Neuronal stem cell (in vitro differentiated cells): ENCODE measurements at regions not wholly inside any gene's neighbourhood (a gene's known extent, or its start where the extent isn't known, plus 50 kb on each side); places are given as distances from the start of the nearest gene placed in this dataset.
A peak's percentile ranks its signal among the peaks of the same experiment; 100 is the strongest.

Experiments
- DNase-seq: peaks from one replicate; pipeline ENCODE4 v3.0.0-alpha.2; 2013; ENCODE audit warnings: low spot score
- H2AFZ ChIP-seq: one replicate; pipeline ENCODE4 v1.6.1; 2013; ENCODE audit warnings: mild to moderate bottlenecking, low read length, inconsistent platforms
- H2AK5ac ChIP-seq: 2 replicates; pipeline ENCODE4 v1.6.1; 2013; ENCODE audit warnings: low read depth, mild to moderate bottlenecking, inconsistent platforms, low read length, moderate library complexity, mixed read lengths
- H2BK120ac ChIP-seq: 2 replicates; pipeline ENCODE4 v1.6.1; 2013; ENCODE audit warnings: low read depth, mild to moderate bottlenecking, inconsistent platforms, low read length, moderate library complexity, mixed read lengths
- H2BK12ac ChIP-seq: one replicate; pipeline ENCODE4 v1.6.1; 2013; ENCODE audit warnings: low read length, inconsistent platforms
- H2BK15ac ChIP-seq: 2 replicates; pipeline ENCODE4 v1.6.1; 2013; ENCODE audit warnings: mild to moderate bottlenecking, low read length, inconsistent platforms, mixed read lengths
- H2BK5ac ChIP-seq: one replicate; pipeline ENCODE4 v1.6.1; 2013; ENCODE audit warnings: inconsistent platforms, mild to moderate bottlenecking, low read length, moderate library complexity
- H3K14ac ChIP-seq: one replicate; pipeline ENCODE4 v1.6.1; 2013; ENCODE audit warnings: low read length, inconsistent platforms
- H3K18ac ChIP-seq: 2 replicates; pipeline ENCODE4 v1.6.1; 2013; ENCODE audit warnings: low read length, inconsistent platforms
- H3K23ac ChIP-seq: 2 replicates; pipeline ENCODE4 v1.6.1; 2013; ENCODE audit warnings: low read depth, mild to moderate bottlenecking, mixed read lengths, low read length, inconsistent platforms; ENCODE audit not compliant: poor library complexity
- H3K27ac ChIP-seq: replicated peaks from 3 replicates; pipeline ENCODE4 v1.5.1; 2013; ENCODE audit warnings: low read length, inconsistent platforms
- H3K27me3 ChIP-seq, 3 experiments: 2 replicates each; pipeline ENCODE4 v1.6.1; 2013; ENCODE audit warnings: low read length in 3 of 3, mild to moderate bottlenecking in 2 of 3, inconsistent platforms in 1 of 3, low read depth in 1 of 3, mixed read lengths in 1 of 3, moderate library complexity in 1 of 3; ENCODE audit not compliant: control insufficient read depth in 3 of 3, insufficient read depth in 3 of 3
- H3K36me3 ChIP-seq, 2 donors: replicated peaks in 1 of 2; 2 replicates each; pipeline ENCODE4 v1.6.1; 2013; ENCODE audit warnings: low read length in 2 of 2; ENCODE audit not compliant: control insufficient read depth in 2 of 2, insufficient read depth in 2 of 2
- H3K4ac ChIP-seq: 2 replicates; pipeline ENCODE4 v1.6.1; 2013; ENCODE audit warnings: inconsistent platforms, mild to moderate bottlenecking, low read length, moderate library complexity
- H3K4me1 ChIP-seq, 2 donors: 1 replicate in 1 of 2; 2 replicates in 1 of 2; pipeline ENCODE4 v1.6.1; 2013; ENCODE audit warnings: low read length in 2 of 2, low read depth in 1 of 2; ENCODE audit not compliant: control insufficient read depth in 2 of 2, insufficient read depth in 1 of 2
- H3K4me2 ChIP-seq: one replicate; pipeline ENCODE4 v1.6.1; 2013; ENCODE audit warnings: mild to moderate bottlenecking, low read length, inconsistent platforms; ENCODE audit not compliant: insufficient read depth, poor library complexity, severe bottlenecking
- H3K4me3 ChIP-seq, 2 donors: 2 replicates each; pipeline ENCODE4 v1.5.1; 2013; ENCODE audit warnings: low read length in 2 of 2, mild to moderate bottlenecking in 2 of 2, inconsistent platforms in 1 of 2, moderate library complexity in 1 of 2
- H3K79me1 ChIP-seq: one replicate; pipeline ENCODE4 v1.6.1; 2013; ENCODE audit warnings: low read depth, mild to moderate bottlenecking, inconsistent platforms, low read length, moderate library complexity
- H3K9ac ChIP-seq: one replicate; pipeline ENCODE4 v1.6.1; 2013; ENCODE audit warnings: mild to moderate bottlenecking, low read depth, low read length, inconsistent platforms; ENCODE audit not compliant: poor library complexity
- H3K9me3 ChIP-seq, 2 donors: replicated peaks in 1 of 2; 2 replicates each; pipeline versions ENCODE3 to v1.6.1; 2013; ENCODE audit warnings: low read length in 2 of 2, mild to moderate bottlenecking in 2 of 2, inconsistent platforms in 1 of 2, low read depth in 1 of 2, mixed read lengths in 1 of 2, moderate library complexity in 1 of 2; ENCODE audit not compliant: control insufficient read depth in 2 of 2, insufficient read depth in 1 of 2
- H4K8ac ChIP-seq: one replicate; pipeline ENCODE4 v1.6.1; 2013; ENCODE audit warnings: low read depth, mild to moderate bottlenecking, inconsistent platforms, low read length, moderate library complexity
- H4K91ac ChIP-seq: one replicate; pipeline ENCODE4 v1.6.1; 2013; ENCODE audit warnings: low read length, low read depth, mild to moderate bottlenecking, inconsistent platforms; ENCODE audit not compliant: poor library complexity
- WGBS, 2 donors: extraction: QIAGEN DNeasy Blood & Tissue Kit; methylation state at CpG; one replicate each; pipeline ENCODE4 v1.1.7; 2013; ENCODE audit warnings: missing lambda C conversion rate in 2 of 2, mixed read lengths in 1 of 2; ENCODE audit not compliant: insufficient read length in 2 of 2, insufficient replicate concordance in 1 of 2; ENCODE audit errors: extremely low coverage in 2 of 2; 5-methylcytosine and 5-hydroxymethylcytosine counted together

DNA sequence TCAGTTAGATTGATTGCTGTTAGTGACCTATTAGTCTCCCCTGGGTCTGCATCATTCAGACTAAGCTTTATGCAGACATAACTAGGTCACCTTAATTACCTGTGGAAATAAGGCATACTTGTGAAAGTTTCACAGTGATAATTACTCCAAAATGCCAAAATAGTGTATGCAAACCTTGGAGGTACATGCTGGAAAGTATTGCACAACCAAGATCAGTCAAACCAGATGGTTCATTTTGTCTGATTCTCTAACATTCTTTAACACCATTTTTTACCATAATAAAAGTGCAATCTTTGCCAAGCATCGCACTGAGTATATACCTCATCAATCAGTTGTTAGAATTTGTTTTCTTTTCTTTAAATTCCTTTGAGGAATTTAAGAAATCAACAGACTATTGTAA, 186.3 kb upstream of the TMEFF2 start:
- Histone ChIP-seq H2BK120ac (no peak overlapping the region), H2BK12ac (no peak overlapping the region), H4K8ac (no peak overlapping the region), H3K9me3 (no peaks in the 10 kb centered on the region), H3K4me3 (no peak overlapping the region), H3K9ac (no peak overlapping the region), H2BK5ac (no peak overlapping the region), H3K27me3 (no peaks in the 10 kb centered on the region), H2AK5ac (no peak overlapping the region), H3K14ac (no peak overlapping the region), H3K79me1 (no peaks in the 10 kb centered on the region), H3K4me2 (no peak overlapping the region), H3K4me1 (peaks cover 0 to 4% of the 10 kb centered on the region in 2 donors), H3K23ac (no peak overlapping the region), H3K27ac (no peak overlapping the region), H3K36me3 (no peaks in the 10 kb centered on the region), H3K18ac (no peak overlapping the region), H2AFZ (no peak overlapping the region), H3K4ac (no peak overlapping the region), H4K91ac (no peak overlapping the region), H2BK15ac (no peak overlapping the region)
- no peak for DNase-seq
- WGBS, 2 donors: no CpG with 5 or more reads among the region's 1 CpG

- no peaks in the 10 kb centered on the region for H3K9me3 ChIP-seq
- WGBS, 2 donors: no CpG with 5 or more reads among the region's 1 CpG
- no peak overlapping the region for H3K27ac ChIP-seq
- no peak overlapping the region for H2BK5ac ChIP-seq
- no peak overlapping the region for H3K23ac ChIP-seq
- H3K4ac ChIP-seq: no peak overlapping the region
- H2BK120ac ChIP-seq: no peak overlapping the region
- no peak overlapping the region for H2BK15ac ChIP-seq
- no peak overlapping the region for H3K9ac ChIP-seq
- H2AK5ac ChIP-seq: no peak overlapping the region
- H3K4me2 ChIP-seq: no peak overlapping the region
- H3K4me3 ChIP-seq: no peak overlapping the region
- H3K27me3 ChIP-seq: no peaks in the 10 kb centered on the region
- no peaks in the 10 kb centered on the region for H3K36me3 ChIP-seq
- no peak for DNase-seq
- H3K79me1 ChIP-seq: no peaks in the 10 kb centered on the region
- H3K18ac ChIP-seq: no peak overlapping the region
- no peak overlapping the region for H2AFZ ChIP-seq
- peaks cover 0 to 4% of the 10 kb centered on the region in 2 donors for H3K4me1 ChIP-seq
- no peak overlapping the region for H2BK12ac ChIP-seq
- no peak overlapping the region for H4K8ac ChIP-seq
- H3K14ac ChIP-seq: no peak overlapping the region
- no peak overlapping the region for H4K91ac ChIP-seq
Observed at GRCh38 chr2:192379736-192380135, 185.0 kb upstream of the TMEFF2 start.

GRCh38 chr2:192377173-192377572, 182.4 kb upstream of the TMEFF2 start:
- Histone ChIP-seq H3K4me2 (no peak overlapping the region), H4K8ac (no peak overlapping the region), H2AK5ac (no peak overlapping the region), H3K79me1 (no peaks in the 10 kb centered on the region), H3K9me3 (no peaks in the 10 kb centered on the region), H3K14ac (no peak overlapping the region), H3K27ac (no peak overlapping the region), H3K4ac (no peak overlapping the region), H3K27me3 (no peaks in the 10 kb centered on the region), H4K91ac (no peak overlapping the region), H3K23ac (no peak overlapping the region), H3K4me3 (no peak overlapping the region), H2AFZ (peak overlapping the region; percentile 10), H2BK120ac (no peak overlapping the region), H3K9ac (no peak overlapping the region), H2BK12ac (no peak overlapping the region), H2BK5ac (no peak overlapping the region), H3K4me1 (peaks cover 2 to 4% of the 10 kb centered on the region in 2 donors), H2BK15ac (no peak overlapping the region), H3K36me3 (no peaks in the 10 kb centered on the region), H3K18ac (no peak overlapping the region)
- no peak for DNase-seq

GRCh38 chr2:192373754-192374153, 179.0 kb upstream of the TMEFF2 start:
- Histone ChIP-seq H3K27me3 (no peaks in the 10 kb centered on the region), H3K4me2 (no peak overlapping the region), H2BK15ac (no peak overlapping the region), H3K4me1 (peaks cover 2 to 4% of the 10 kb centered on the region in 2 donors), H3K9ac (no peak overlapping the region), H4K8ac (no peak overlapping the region), H2AK5ac (no peak overlapping the region), H3K4me3 (no peak overlapping the region), H3K36me3 (no peaks in the 10 kb centered on the region), H2AFZ (no peak overlapping the region), H3K14ac (no peak overlapping the region), H3K4ac (no peak overlapping the region), H2BK120ac (no peak overlapping the region), H3K23ac (no peak overlapping the region), H3K18ac (no peak overlapping the region), H3K9me3 (no peaks in the 10 kb centered on the region), H2BK12ac (no peak overlapping the region), H4K91ac (no peak overlapping the region), H3K79me1 (no peaks in the 10 kb centered on the region), H2BK5ac (no peak overlapping the region), H3K27ac (no peak overlapping the region)
- no CpG with 5 or more reads among the region's 2 CpGs for WGBS, 2 donors
- no peak for DNase-seq
